ENCODE measurements at regions not wholly inside any gene's neighbourhood (a gene's known extent, or its start where the extent isn't known, plus 50 kb on each side); places are given as distances from the start of the nearest gene placed in this dataset.

- no peak for TF ChIP-seq ZFP3 (CRISPR knock-in tag; IDR thresholded peaks at IDR 0.05)
Observed at GRCh38 chr1:25003000-25003399, 72.9 kb upstream of the RUNX3 start (continued).

GRCh38 chr1:25001125-25001915 is 71.2 kb upstream of the RUNX3 start:
- no peak for ATAC-seq
- TF ChIP-seq GLIS3 (CRISPR knock-in tag; IDR thresholded peaks at IDR 0.05) (no peak), ESRRG (CRISPR knock-in tag; IDR thresholded peaks at IDR 0.05) (no peak), ZFP3 (CRISPR knock-in tag; IDR thresholded peaks at IDR 0.05) (no peak), ZNF70 (CRISPR knock-in tag; IDR thresholded peaks at IDR 0.05) (no peak), ZNF8 (CRISPR knock-in tag; IDR thresholded peaks at IDR 0.05) (no peak), CSDC2 (CRISPR knock-in tag; IDR thresholded peaks at IDR 0.05) (no peak), TCF4 (CRISPR knock-in tag; IDR thresholded peaks at IDR 0.05; ENCODE audit: borderline replicate concordance) (no peak), ISL1 (CRISPR knock-in tag; IDR thresholded peaks at IDR 0.05) (no peak), TOX (CRISPR knock-in tag; IDR thresholded peaks at IDR 0.05; ENCODE audit: borderline replicate concordance) (no peak)

- ATAC-seq = no peak
Observed at GRCh38 chr1:24999906-25000305, 69.8 kb upstream of the RUNX3 start.

GRCh38 chr1:24999426-24999825 is 69.3 kb upstream of the RUNX3 start:
- ATAC-seq = no peak
- TF ChIP-seq BACH2 (CRISPR knock-in tag; IDR thresholded peaks at IDR 0.05; ENCODE audit: borderline replicate concordance) (no peak), GLIS3 (CRISPR knock-in tag; IDR thresholded peaks at IDR 0.05) (no peak), RARB (CRISPR knock-in tag; IDR thresholded peaks at IDR 0.05) (no peak), ARNTL (CRISPR knock-in tag; IDR thresholded peaks at IDR 0.05; ENCODE audit: borderline replicate concordance, low read depth) (no peak), POU6F1 (CRISPR knock-in tag; IDR thresholded peaks at IDR 0.05; ENCODE audit: borderline replicate concordance, low read depth) (no peak), PATZ1 (CRISPR knock-in tag; IDR thresholded peaks at IDR 0.05; ENCODE audit: borderline replicate concordance) (no peak), TCF4 (CRISPR knock-in tag; IDR thresholded peaks at IDR 0.05; ENCODE audit: borderline replicate concordance) (no peak), ZFP30 (CRISPR knock-in tag; IDR thresholded peaks at IDR 0.05) (no peak), ESRRG (CRISPR knock-in tag; IDR thresholded peaks at IDR 0.05) (no peak), OSR1 (CRISPR knock-in tag; IDR thresholded peaks at IDR 0.05) (no peak), PPARA (CRISPR knock-in tag; IDR thresholded peaks at IDR 0.05; ENCODE audit: borderline replicate concordance) (no peak), SNAI2 (CRISPR knock-in tag; IDR thresholded peaks at IDR 0.05) (no peak), ZFP3 (CRISPR knock-in tag; IDR thresholded peaks at IDR 0.05) (no peak), ZNF8 (CRISPR knock-in tag; IDR thresholded peaks at IDR 0.05) (no peak), ZC3H10 (CRISPR knock-in tag; IDR thresholded peaks at IDR 0.05) (no peak)

More at GRCh38 chr1:24999906-25000305, 69.8 kb upstream of the RUNX3 start:
- TF ChIP-seq RARB (CRISPR knock-in tag; IDR thresholded peaks at IDR 0.05) (no peak), ZNF565 (CRISPR knock-in tag; conservative IDR thresholded peaks at IDR 0.05; ENCODE audit: low read depth) (no peak), POU6F1 (CRISPR knock-in tag; IDR thresholded peaks at IDR 0.05; ENCODE audit: borderline replicate concordance, low read depth) (no peak), BACH2 (CRISPR knock-in tag; IDR thresholded peaks at IDR 0.05; ENCODE audit: borderline replicate concordance) (no peak), ZC3H10 (CRISPR knock-in tag; IDR thresholded peaks at IDR 0.05) (no peak), CSDC2 (CRISPR knock-in tag; IDR thresholded peaks at IDR 0.05) (no peak), ISL1 (CRISPR knock-in tag; IDR thresholded peaks at IDR 0.05) (no peak), CREB5 (CRISPR knock-in tag; IDR thresholded peaks at IDR 0.05; ENCODE audit: low read depth) (no peak), CSRNP3 (CRISPR knock-in tag; IDR thresholded peaks at IDR 0.05) (no peak), ZNF8 (CRISPR knock-in tag; IDR thresholded peaks at IDR 0.05) (no peak), TOX (CRISPR knock-in tag; IDR thresholded peaks at IDR 0.05; ENCODE audit: borderline replicate concordance) (no peak), ESRRG (CRISPR knock-in tag; IDR thresholded peaks at IDR 0.05) (no peak), ZFP3 (CRISPR knock-in tag; IDR thresholded peaks at IDR 0.05) (no peak), SNAI2 (CRISPR knock-in tag; IDR thresholded peaks at IDR 0.05) (no peak), GLIS3 (CRISPR knock-in tag; IDR thresholded peaks at IDR 0.05) (no peak), ZNF70 (CRISPR knock-in tag; IDR thresholded peaks at IDR 0.05) (no peak), PPARA (CRISPR knock-in tag; IDR thresholded peaks at IDR 0.05; ENCODE audit: borderline replicate concordance) (no peak)
